WERI-Rb-1 (cell line): ENCODE measurements at regions not wholly inside any gene's neighbourhood (a gene's known extent, or its start where the extent isn't known, plus 50 kb on each side); places are given as distances from the start of the nearest gene placed in this dataset.

ENCODE experiments used
- DNase-seq: peaks from one replicate; pipeline ENCODE4 v3.0.0-alpha.2; 2020
- H3K27ac ChIP-seq: fragments of 250-450 bp; sonication (Bioruptor Pico); 2 replicates; pipeline ENCODE4 v1.5.1; 2020; ENCODE audit warnings: mild to moderate bottlenecking, moderate library complexity
- H3K27me3 ChIP-seq: fragments of 250-450 bp; sonication (Bioruptor Pico); 2 replicates; pipeline ENCODE4 v1.5.1; 2021; ENCODE audit warnings: mild to moderate bottlenecking, low read depth, moderate library complexity; ENCODE audit not compliant: insufficient read depth, severe bottlenecking
- H3K36me3 ChIP-seq: fragments of 250-450 bp; sonication (Bioruptor Pico); 2 replicates; pipeline ENCODE4 v1.5.1; 2020; ENCODE audit warnings: mild to moderate bottlenecking, moderate library complexity
- H3K4me3 ChIP-seq: 2 replicates; pipeline ENCODE4 v1.5.1; 2011; ENCODE audit warnings: low read depth, mild to moderate bottlenecking, control low read depth, low read length
- H3K9me3 ChIP-seq: fragments of 250-450 bp; sonication (Bioruptor Pico); 2 replicates; pipeline ENCODE4 v1.5.1; 2021; ENCODE audit warnings: mild to moderate bottlenecking, moderate library complexity; ENCODE audit not compliant: severe bottlenecking
- CTCF ChIP-seq: IDR thresholded peaks from 2 replicates; pipeline ENCODE4 v1.5.1; 2011; ENCODE audit warnings: low read depth, mild to moderate bottlenecking, control low read depth, inconsistent platforms, low read length

- Histone ChIP-seq H3K9me3 (no peaks in the 10 kb centered on the region), H3K4me3 (no peak overlapping the region), H3K27me3 (no peaks in the 10 kb centered on the region), H3K27ac (no peak overlapping the region), H3K36me3 (no peaks in the 10 kb centered on the region)
- no peak for TF ChIP-seq CTCF
- no peak for DNase-seq
Measured at GRCh38 chr2:64212801-64213321, 68.6 kb upstream of the PELI1 start.

GRCh38 chr2:64213532-64214275 lies 69.5 kb upstream of the PELI1 start:
- Histone ChIP-seq H3K27ac (no peak overlapping the region), H3K36me3 (no peaks in the 10 kb centered on the region), H3K4me3 (no peak overlapping the region), H3K9me3 (no peaks in the 10 kb centered on the region), H3K27me3 (no peaks in the 10 kb centered on the region)
- no peak for TF ChIP-seq CTCF
- DNase-seq, result no peak

GRCh38 chr2:64214281-64215115 lies 70.3 kb upstream of the PELI1 start:
- Histone ChIP-seq H3K9me3 (no peaks in the 10 kb centered on the region), H3K36me3 (no peaks in the 10 kb centered on the region), H3K27me3 (no peaks in the 10 kb centered on the region), H3K27ac (no peak overlapping the region), H3K4me3 (no peak overlapping the region)
- no peak for TF ChIP-seq CTCF
- no peak for DNase-seq

GRCh38 chr2:64217198-64217869 lies 73.1 kb upstream of the PELI1 start:
- no peak for TF ChIP-seq CTCF
- Histone ChIP-seq H3K27me3 (no peaks in the 10 kb centered on the region), H3K9me3 (no peaks in the 10 kb centered on the region), H3K4me3 (no peak overlapping the region), H3K36me3 (no peaks in the 10 kb centered on the region), H3K27ac (no peak overlapping the region)
- DNase-seq, result no peak

- Histone ChIP-seq H3K27ac (no peak overlapping the region), H3K9me3 (no peaks in the 10 kb centered on the region), H3K36me3 (no peaks in the 10 kb centered on the region), H3K4me3 (no peak overlapping the region), H3K27me3 (no peaks in the 10 kb centered on the region)
- no peak for TF ChIP-seq CTCF
- no peak for DNase-seq
Measured at GRCh38 chr2:64218137-64218802, 74.0 kb upstream of the PELI1 start.
